GM19351 (cell line): ENCODE measurements at regions not wholly inside any gene's neighbourhood (a gene's known extent, or its start where the extent isn't known, plus 50 kb on each side); places are given as distances from the start of the nearest gene placed in this dataset.

Experiments
- ATAC-seq: cut with Tn5 transposase; IDR thresholded peaks from one replicate; pipeline ENCODE4 v1.9.1; 2021; ENCODE audit warnings: mild to moderate bottlenecking, moderate library complexity; ENCODE audit not compliant: unreplicated experiment

- no peak for ATAC-seq
Measured at GRCh38 chr18:5646739-5647138, 102.9 kb upstream of the EPB41L3 start.

- no peak for ATAC-seq
Measured at GRCh38 chr18:5643288-5643687, 99.5 kb upstream of the EPB41L3 start.

GRCh38 chr18:5640939-5641338 lies 97.1 kb upstream of the EPB41L3 start:
- no peak for ATAC-seq

- no peak for ATAC-seq
Measured at GRCh38 chr18:5639131-5639530, 95.3 kb upstream of the EPB41L3 start.

GRCh38 chr18:5632041-5632440 lies 88.2 kb upstream of the EPB41L3 start:
- no peak for ATAC-seq

- ATAC-seq: no peak
Measured at GRCh38 chr18:5630900-5631413, 87.2 kb upstream of the EPB41L3 start.

- ATAC-seq: peak; percentile 76
Measured at GRCh38 chr18:5630057-5630899, 86.5 kb upstream of the EPB41L3 start.

GRCh38 chr18:5628512-5629255 lies 84.9 kb upstream of the EPB41L3 start:
- ATAC-seq: peak; percentile 31

GRCh38 chr18:5627776-5628511 lies 84.1 kb upstream of the EPB41L3 start:
- no peak for ATAC-seq

- ATAC-seq: no peak
Measured at GRCh38 chr18:5626130-5626880, 82.5 kb upstream of the EPB41L3 start.

- no peak for ATAC-seq
Measured at GRCh38 chr18:5625076-5625475, 81.3 kb upstream of the EPB41L3 start.

- no peak for ATAC-seq
Measured at GRCh38 chr18:5622905-5623304, 79.1 kb upstream of the EPB41L3 start.

- ATAC-seq: no peak
Measured at GRCh38 chr18:5620289-5620688, 76.5 kb upstream of the EPB41L3 start.

GRCh38 chr18:5619376-5619775 lies 75.6 kb upstream of the EPB41L3 start:
- no peak for ATAC-seq

GRCh38 chr18:5618047-5618688 lies 74.4 kb upstream of the EPB41L3 start:
- no peak for ATAC-seq

- no peak for ATAC-seq
Measured at GRCh38 chr18:5611221-5611620, 67.4 kb upstream of the EPB41L3 start.

GRCh38 chr18:5608846-5609245 lies 65.0 kb upstream of the EPB41L3 start:
- no peak for ATAC-seq

- ATAC-seq: no peak
Measured at GRCh38 chr18:5606951-5607350, 63.2 kb upstream of the EPB41L3 start.

GRCh38 chr18:5604778-5605177 lies 61.0 kb upstream of the EPB41L3 start:
- no peak for ATAC-seq

GRCh38 chr18:5603153-5603552 lies 59.4 kb upstream of the EPB41L3 start:
- no peak for ATAC-seq
